ENCODE measurements at regions not wholly inside any gene's neighbourhood (a gene's known extent, or its start where the extent isn't known, plus 50 kb on each side); places are given as distances from the start of the nearest gene placed in this dataset.

GRCh38 chr5:61252643-61252925 lies 79.5 kb upstream of the ZSWIM6 start:
- H3K27me3 Mint-ChIP-seq (ENCODE audit: low read depth): peaks cover 4% of the 10 kb centered on the region
- H3K36me3 Mint-ChIP-seq (ENCODE audit: insufficient read depth): no peaks in the 10 kb centered on the region
- H3K9me3 Mint-ChIP-seq: peaks cover 5% of the 10 kb centered on the region
- no peak for DNase-seq
- ATAC-seq: no peak
- no peak overlapping the region for H3K4me3 Mint-ChIP-seq
- no peaks in the 10 kb centered on the region for H3K4me1 Mint-ChIP-seq (ENCODE audit: low read depth)

GRCh38 chr5:61253547-61253946 lies 78.5 kb upstream of the ZSWIM6 start:
- Mint-ChIP-seq H3K4me1 (ENCODE audit: low read depth) (no peaks in the 10 kb centered on the region), H3K9me3 (peaks cover 5% of the 10 kb centered on the region), H3K4me3 (no peak overlapping the region), H3K36me3 (ENCODE audit: insufficient read depth) (no peaks in the 10 kb centered on the region), H3K27me3 (ENCODE audit: low read depth) (peaks cover 4% of the 10 kb centered on the region)
- ATAC-seq: no peak
- no peak for DNase-seq

GRCh38 chr5:61254969-61255555 lies 77.0 kb upstream of the ZSWIM6 start:
- H3K9me3 Mint-ChIP-seq: no peaks in the 10 kb centered on the region
- H3K4me1 Mint-ChIP-seq (ENCODE audit: low read depth): no peaks in the 10 kb centered on the region
- no peak overlapping the region for H3K4me3 Mint-ChIP-seq
- no peak for ATAC-seq
- DNase-seq: no peak
- no peaks in the 10 kb centered on the region for H3K36me3 Mint-ChIP-seq (ENCODE audit: insufficient read depth)
- peaks cover 4% of the 10 kb centered on the region for H3K27me3 Mint-ChIP-seq (ENCODE audit: low read depth)

- Mint-ChIP-seq H3K4me3 (no peak overlapping the region), H3K27me3 (ENCODE audit: low read depth) (peaks cover 5% of the 10 kb centered on the region), H3K36me3 (ENCODE audit: insufficient read depth) (no peaks in the 10 kb centered on the region), H3K9me3 (no peaks in the 10 kb centered on the region), H3K4me1 (ENCODE audit: low read depth) (no peaks in the 10 kb centered on the region)
- DNase-seq (no peak), ATAC-seq (no peak)
Measured at GRCh38 chr5:61256474-61256873, 75.6 kb upstream of the ZSWIM6 start.

GRCh38 chr5:61257421-61257820 lies 74.6 kb upstream of the ZSWIM6 start:
- H3K4me1 Mint-ChIP-seq (ENCODE audit: low read depth): no peaks in the 10 kb centered on the region
- DNase-seq (no peak), ATAC-seq (no peak)
- H3K36me3 Mint-ChIP-seq (ENCODE audit: insufficient read depth): no peaks in the 10 kb centered on the region
- no peak overlapping the region for H3K4me3 Mint-ChIP-seq
- H3K9me3 Mint-ChIP-seq: no peaks in the 10 kb centered on the region
- H3K27me3 Mint-ChIP-seq (ENCODE audit: low read depth): peaks cover 11% of the 10 kb centered on the region

- H3K27me3 Mint-ChIP-seq (ENCODE audit: low read depth): peaks cover 10% of the 10 kb centered on the region
- no peak overlapping the region for H3K4me3 Mint-ChIP-seq
- no peaks in the 10 kb centered on the region for H3K9me3 Mint-ChIP-seq
- no peaks in the 10 kb centered on the region for H3K36me3 Mint-ChIP-seq (ENCODE audit: insufficient read depth)
- H3K4me1 Mint-ChIP-seq (ENCODE audit: low read depth): peaks cover 2% of the 10 kb centered on the region
- DNase-seq: no peak
- no peak for ATAC-seq
Measured at GRCh38 chr5:61261136-61261535, 70.9 kb upstream of the ZSWIM6 start.

GRCh38 chr5:61262080-61262479 lies 70.0 kb upstream of the ZSWIM6 start:
- DNase-seq (no peak), ATAC-seq (no peak)
- Mint-ChIP-seq H3K4me3 (no peak overlapping the region), H3K36me3 (ENCODE audit: insufficient read depth) (no peaks in the 10 kb centered on the region), H3K9me3 (no peaks in the 10 kb centered on the region), H3K27me3 (ENCODE audit: low read depth) (peaks cover 12% of the 10 kb centered on the region), H3K4me1 (ENCODE audit: low read depth) (peaks cover 2% of the 10 kb centered on the region)

GRCh38 chr5:61263072-61263471 lies 69.0 kb upstream of the ZSWIM6 start:
- H3K9me3 Mint-ChIP-seq: no peaks in the 10 kb centered on the region

GRCh38 chr5:61263561-61264272 lies 68.3 kb upstream of the ZSWIM6 start:
- H3K9me3 Mint-ChIP-seq: no peaks in the 10 kb centered on the region
- H3K4me3 Mint-ChIP-seq: no peak overlapping the region
- DNase-seq (no peak), ATAC-seq (no peak)
- peaks cover 12% of the 10 kb centered on the region for H3K27me3 Mint-ChIP-seq (ENCODE audit: low read depth)
- peaks cover 2% of the 10 kb centered on the region for H3K4me1 Mint-ChIP-seq (ENCODE audit: low read depth)
- no peaks in the 10 kb centered on the region for H3K36me3 Mint-ChIP-seq (ENCODE audit: insufficient read depth)

More at GRCh38 chr5:61263072-61263471, 69.0 kb upstream of the ZSWIM6 start:
- Mint-ChIP-seq H3K4me3 (no peak overlapping the region), H3K36me3 (ENCODE audit: insufficient read depth) (no peaks in the 10 kb centered on the region), H3K27me3 (ENCODE audit: low read depth) (peaks cover 12% of the 10 kb centered on the region), H3K4me1 (ENCODE audit: low read depth) (peaks cover 2% of the 10 kb centered on the region)
- ATAC-seq: no peak
- DNase-seq: no peak

- no peak overlapping the region for H3K4me3 Mint-ChIP-seq
- DNase-seq (no peak), ATAC-seq (no peak)
- no peaks in the 10 kb centered on the region for H3K9me3 Mint-ChIP-seq
- peaks cover 14% of the 10 kb centered on the region for H3K27me3 Mint-ChIP-seq (ENCODE audit: low read depth)
- no peaks in the 10 kb centered on the region for H3K36me3 Mint-ChIP-seq (ENCODE audit: insufficient read depth)
- H3K4me1 Mint-ChIP-seq (ENCODE audit: low read depth): peaks cover 8% of the 10 kb centered on the region
Measured at GRCh38 chr5:61264273-61264661, 67.8 kb upstream of the ZSWIM6 start.

GRCh38 chr5:61267116-61267515 lies 64.9 kb upstream of the ZSWIM6 start:
- Mint-ChIP-seq H3K4me1 (ENCODE audit: low read depth) (peaks cover 14% of the 10 kb centered on the region), H3K9me3 (no peaks in the 10 kb centered on the region), H3K4me3 (no peak overlapping the region), H3K36me3 (ENCODE audit: insufficient read depth) (no peaks in the 10 kb centered on the region), H3K27me3 (ENCODE audit: low read depth) (peaks cover 7% of the 10 kb centered on the region)
- ATAC-seq: no peak
- no peak for DNase-seq

GRCh38 chr5:61268871-61269270 lies 63.2 kb upstream of the ZSWIM6 start:
- Mint-ChIP-seq H3K36me3 (ENCODE audit: insufficient read depth) (no peaks in the 10 kb centered on the region), H3K9me3 (no peaks in the 10 kb centered on the region), H3K4me1 (ENCODE audit: low read depth) (peaks cover 14% of the 10 kb centered on the region), H3K27me3 (ENCODE audit: low read depth) (peaks cover 7% of the 10 kb centered on the region), H3K4me3 (no peak overlapping the region)
- no peak for DNase-seq
- no peak for ATAC-seq

- no peaks in the 10 kb centered on the region for H3K9me3 Mint-ChIP-seq
- ATAC-seq (no peak), DNase-seq (no peak)
- H3K4me1 Mint-ChIP-seq (ENCODE audit: low read depth): peaks cover 13% of the 10 kb centered on the region
- H3K27me3 Mint-ChIP-seq (ENCODE audit: low read depth): peaks cover 4% of the 10 kb centered on the region
- H3K36me3 Mint-ChIP-seq (ENCODE audit: insufficient read depth): no peaks in the 10 kb centered on the region
- no peak overlapping the region for H3K4me3 Mint-ChIP-seq
Measured at GRCh38 chr5:61270510-61271165, 61.4 kb upstream of the ZSWIM6 start.

- Mint-ChIP-seq H3K4me3 (no peak overlapping the region), H3K4me1 (ENCODE audit: low read depth) (peaks cover 29% of the 10 kb centered on the region), H3K27me3 (ENCODE audit: low read depth) (peaks cover 2% of the 10 kb centered on the region), H3K36me3 (ENCODE audit: insufficient read depth) (no peaks in the 10 kb centered on the region), H3K9me3 (no peaks in the 10 kb centered on the region)
- no peak for DNase-seq
- ATAC-seq: no peak
Measured at GRCh38 chr5:61272688-61273087, 59.4 kb upstream of the ZSWIM6 start.

- no peak overlapping the region for H3K4me3 Mint-ChIP-seq
- no peak for DNase-seq
- no peak for ATAC-seq
- H3K27me3 Mint-ChIP-seq (ENCODE audit: low read depth): peaks cover 2% of the 10 kb centered on the region
- H3K9me3 Mint-ChIP-seq: no peaks in the 10 kb centered on the region
- no peaks in the 10 kb centered on the region for H3K36me3 Mint-ChIP-seq (ENCODE audit: insufficient read depth)
- H3K4me1 Mint-ChIP-seq (ENCODE audit: low read depth): peaks cover 33% of the 10 kb centered on the region
Measured at GRCh38 chr5:61273279-61273975, 58.6 kb upstream of the ZSWIM6 start.

Measured in activated T-cell treated with anti-CD3 and anti-CD28 coated beads, Interleukin-2, amount 50 U/mL, for 4 hours (primary cell).